GM12864 (cell line): ENCODE measurements at regions not wholly inside any gene's neighbourhood (a gene's known extent, or its start where the extent isn't known, plus 50 kb on each side); places are given as distances from the start of the nearest gene placed in this dataset.

Experiments
- DNase-seq: peaks from one replicate; pipeline ENCODE4 v3.0.0-alpha.2; 2011; ENCODE audit warnings: low read depth
- H3K4me3 ChIP-seq: 2 replicates; pipeline ENCODE4 v1.5.1; 2011; ENCODE audit warnings: mild to moderate bottlenecking, low read depth, low read length, control low read depth
- TF ChIP-seq, protein P1 (sequence below): IDR thresholded peaks from 2 replicates; pipeline ENCODE4 v1.5.1; 2011; ENCODE audit warnings: low read depth, mild to moderate bottlenecking, moderate library complexity, low read length, control low read depth, inconsistent platforms; ENCODE audit errors: missing control alignments

DNA sequence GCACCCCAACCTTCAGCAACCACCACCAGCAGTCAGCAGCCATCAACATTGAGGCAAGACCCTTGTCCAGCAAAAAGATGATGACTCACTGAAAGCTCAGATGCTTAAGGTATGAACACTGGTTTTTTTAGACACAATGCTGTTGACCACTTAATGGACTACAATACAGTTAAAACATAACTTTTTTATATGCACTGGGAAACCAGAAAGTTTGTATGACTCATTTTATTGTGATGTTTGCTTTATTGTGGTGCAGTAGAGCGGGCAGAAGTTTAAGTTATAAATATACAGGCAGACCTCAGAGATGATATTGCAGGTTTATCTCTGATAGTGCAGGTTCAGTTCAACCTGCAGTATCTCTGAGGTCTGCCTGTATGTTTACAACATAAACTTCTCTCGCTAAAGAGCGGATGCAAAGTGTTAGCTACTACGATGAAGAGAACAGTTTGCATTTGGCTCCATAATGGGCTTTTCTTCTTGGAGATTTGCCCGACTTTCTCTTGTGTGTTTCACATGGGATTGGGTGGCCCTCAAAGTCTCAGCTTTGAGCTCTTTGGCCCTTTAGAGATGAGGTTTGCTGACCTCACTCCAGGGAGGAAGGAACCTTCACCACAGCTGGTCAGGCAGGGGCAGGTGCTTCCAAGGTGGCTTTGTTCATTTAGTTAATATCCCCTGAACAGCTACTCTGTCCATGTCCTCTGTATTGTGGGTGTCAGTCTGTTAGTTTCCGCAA, 84.4 kb upstream of the SHH start:
- DNase-seq = no peak
- TF ChIP-seq, protein P1, sequence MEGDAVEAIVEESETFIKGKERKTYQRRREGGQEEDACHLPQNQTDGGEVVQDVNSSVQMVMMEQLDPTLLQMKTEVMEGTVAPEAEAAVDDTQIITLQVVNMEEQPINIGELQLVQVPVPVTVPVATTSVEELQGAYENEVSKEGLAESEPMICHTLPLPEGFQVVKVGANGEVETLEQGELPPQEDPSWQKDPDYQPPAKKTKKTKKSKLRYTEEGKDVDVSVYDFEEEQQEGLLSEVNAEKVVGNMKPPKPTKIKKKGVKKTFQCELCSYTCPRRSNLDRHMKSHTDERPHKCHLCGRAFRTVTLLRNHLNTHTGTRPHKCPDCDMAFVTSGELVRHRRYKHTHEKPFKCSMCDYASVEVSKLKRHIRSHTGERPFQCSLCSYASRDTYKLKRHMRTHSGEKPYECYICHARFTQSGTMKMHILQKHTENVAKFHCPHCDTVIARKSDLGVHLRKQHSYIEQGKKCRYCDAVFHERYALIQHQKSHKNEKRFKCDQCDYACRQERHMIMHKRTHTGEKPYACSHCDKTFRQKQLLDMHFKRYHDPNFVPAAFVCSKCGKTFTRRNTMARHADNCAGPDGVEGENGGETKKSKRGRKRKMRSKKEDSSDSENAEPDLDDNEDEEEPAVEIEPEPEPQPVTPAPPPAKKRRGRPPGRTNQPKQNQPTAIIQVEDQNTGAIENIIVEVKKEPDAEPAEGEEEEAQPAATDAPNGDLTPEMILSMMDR = no peak
- no peak overlapping the region for H3K4me3 ChIP-seq

- TF ChIP-seq, protein P1 = no peak
- DNase-seq = no peak
- H3K4me3 ChIP-seq = no peak overlapping the region
Observed at GRCh38 chr7:155893664-155894063, 81.4 kb upstream of the SHH start.

- TF ChIP-seq, protein P1 = no peak
- no peak for DNase-seq
- no peak overlapping the region for H3K4me3 ChIP-seq
Observed at GRCh38 chr7:155893176-155893575, 80.9 kb upstream of the SHH start.

- H3K4me3 ChIP-seq = no peak overlapping the region
- TF ChIP-seq, protein P1 = no peak
- DNase-seq = no peak
Observed at GRCh38 chr7:155889636-155890511, 77.6 kb upstream of the SHH start.

- no peak for DNase-seq
- TF ChIP-seq, protein P1 = no peak
- no peak overlapping the region for H3K4me3 ChIP-seq
Observed at GRCh38 chr7:155887174-155887525, 74.9 kb upstream of the SHH start.

- no peak overlapping the region for H3K4me3 ChIP-seq
- DNase-seq = peak; percentile 3
- TF ChIP-seq, protein P1 = no peak
Observed at GRCh38 chr7:155886391-155887173, 74.3 kb upstream of the SHH start.
